ENCODE measurements at regions not wholly inside any gene's neighbourhood (a gene's known extent, or its start where the extent isn't known, plus 50 kb on each side); places are given as distances from the start of the nearest gene placed in this dataset.

DNA sequence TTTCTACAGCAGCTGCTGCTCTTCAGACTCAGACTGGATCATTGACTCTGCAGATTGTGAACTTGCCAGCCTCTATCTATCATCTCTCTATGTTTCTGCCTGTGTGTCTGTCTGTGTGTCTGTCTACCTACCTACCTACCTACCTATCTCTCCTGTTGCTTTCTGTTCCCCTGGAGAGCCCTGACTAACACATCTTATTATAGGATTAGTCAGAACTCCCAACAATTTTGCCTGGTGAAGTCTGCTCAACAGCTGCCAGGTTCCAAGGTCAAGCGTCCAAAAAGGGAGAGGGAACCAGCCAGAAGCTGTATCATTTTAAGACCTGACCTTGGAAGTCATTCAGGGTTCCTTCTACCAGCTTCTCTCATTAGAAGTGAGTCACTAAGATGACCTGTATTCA, 579.0 kb upstream of the DPP6 start:
- DNase-seq (ENCODE audit: low read depth), result no peak
- Histone ChIP-seq H3K4me3 (ENCODE audit: low read depth, low read length) (no peak overlapping the region), H3K27me3 (ENCODE audit: control insufficient read depth, insufficient read depth, low read length) (no peaks in the 10 kb centered on the region), H3K36me3 (ENCODE audit: control insufficient read depth, insufficient read depth, low read length) (no peaks in the 10 kb centered on the region)
- CTCF ChIA-PET, result no interaction called here
- POLR2A ChIA-PET, result no interaction called here
- TF ChIP-seq, protein P1, sequence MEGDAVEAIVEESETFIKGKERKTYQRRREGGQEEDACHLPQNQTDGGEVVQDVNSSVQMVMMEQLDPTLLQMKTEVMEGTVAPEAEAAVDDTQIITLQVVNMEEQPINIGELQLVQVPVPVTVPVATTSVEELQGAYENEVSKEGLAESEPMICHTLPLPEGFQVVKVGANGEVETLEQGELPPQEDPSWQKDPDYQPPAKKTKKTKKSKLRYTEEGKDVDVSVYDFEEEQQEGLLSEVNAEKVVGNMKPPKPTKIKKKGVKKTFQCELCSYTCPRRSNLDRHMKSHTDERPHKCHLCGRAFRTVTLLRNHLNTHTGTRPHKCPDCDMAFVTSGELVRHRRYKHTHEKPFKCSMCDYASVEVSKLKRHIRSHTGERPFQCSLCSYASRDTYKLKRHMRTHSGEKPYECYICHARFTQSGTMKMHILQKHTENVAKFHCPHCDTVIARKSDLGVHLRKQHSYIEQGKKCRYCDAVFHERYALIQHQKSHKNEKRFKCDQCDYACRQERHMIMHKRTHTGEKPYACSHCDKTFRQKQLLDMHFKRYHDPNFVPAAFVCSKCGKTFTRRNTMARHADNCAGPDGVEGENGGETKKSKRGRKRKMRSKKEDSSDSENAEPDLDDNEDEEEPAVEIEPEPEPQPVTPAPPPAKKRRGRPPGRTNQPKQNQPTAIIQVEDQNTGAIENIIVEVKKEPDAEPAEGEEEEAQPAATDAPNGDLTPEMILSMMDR (IDR thresholded peaks at IDR 0.05; ENCODE audit: insufficient read depth, low read depth, low read length), result no peak

DNA sequence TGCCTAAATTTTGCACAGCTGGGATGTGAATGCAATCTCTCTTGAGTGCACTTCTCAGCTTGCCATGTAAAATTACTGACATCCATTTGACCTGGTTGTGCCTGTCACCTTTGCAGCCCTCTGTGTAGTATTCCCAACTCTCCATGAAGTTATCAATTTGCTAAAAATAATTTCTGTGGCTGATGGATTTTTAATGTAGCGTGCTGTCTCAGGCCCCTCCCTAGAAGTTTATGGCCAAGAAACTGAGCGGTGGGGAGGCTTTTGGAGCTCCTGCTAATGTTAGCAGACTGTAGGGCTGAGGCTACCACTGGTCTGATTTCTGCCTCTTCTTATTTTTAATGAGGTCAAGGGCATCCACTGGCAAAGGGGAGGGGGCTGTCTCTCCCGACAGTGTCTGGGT, 577.0 kb upstream of the DPP6 start:
- ChIA-PET CTCF (interaction anchor here (1.5 kb wide), 1 partner anchor 12 kb away, joined by 3 read pairs; no protein-coding TSS in a partner anchor), POLR2A (no interaction called here)
- H3K4me3 ChIP-seq (ENCODE audit: low read depth, low read length), result no peak overlapping the region
- H3K27me3 ChIP-seq (ENCODE audit: control insufficient read depth, insufficient read depth, low read length), result no peaks in the 10 kb centered on the region
- no peaks in the 10 kb centered on the region for H3K36me3 ChIP-seq (ENCODE audit: control insufficient read depth, insufficient read depth, low read length)
- DNase-seq (ENCODE audit: low read depth), result no peak
- TF ChIP-seq, protein P1 (IDR thresholded peaks at IDR 0.05; ENCODE audit: insufficient read depth, low read depth, low read length), result no peak

DNA sequence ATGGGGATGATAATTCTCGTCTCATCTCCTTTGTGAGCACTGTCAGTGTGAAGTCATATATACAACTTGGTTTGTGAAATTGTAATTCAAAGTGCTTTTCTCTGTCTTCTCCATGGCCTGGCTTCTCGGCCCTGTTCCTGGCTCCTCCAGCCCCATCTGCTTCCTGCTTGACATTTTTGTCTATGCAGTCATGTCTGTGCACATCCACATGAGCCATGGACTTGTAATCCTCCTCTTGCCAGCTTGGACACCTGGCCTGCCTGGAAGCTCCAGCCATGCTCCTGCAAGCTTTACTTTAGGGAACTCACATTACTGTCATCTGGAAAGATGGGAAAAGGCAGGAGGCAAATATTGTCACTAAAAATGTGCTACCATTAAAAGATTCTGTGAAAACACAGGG, 576.0 kb upstream of the DPP6 start:
- DNase-seq (ENCODE audit: low read depth), result no peak
- CTCF ChIA-PET, result no interaction called here
- Histone ChIP-seq H3K36me3 (ENCODE audit: control insufficient read depth, insufficient read depth, low read length) (no peaks in the 10 kb centered on the region), H3K4me3 (ENCODE audit: low read depth, low read length) (no peak overlapping the region), H3K27me3 (ENCODE audit: control insufficient read depth, insufficient read depth, low read length) (no peaks in the 10 kb centered on the region)
- TF ChIP-seq, protein P1 (IDR thresholded peaks at IDR 0.05; ENCODE audit: insufficient read depth, low read depth, low read length), result no peak
- POLR2A ChIA-PET, result no interaction called here

DNA sequence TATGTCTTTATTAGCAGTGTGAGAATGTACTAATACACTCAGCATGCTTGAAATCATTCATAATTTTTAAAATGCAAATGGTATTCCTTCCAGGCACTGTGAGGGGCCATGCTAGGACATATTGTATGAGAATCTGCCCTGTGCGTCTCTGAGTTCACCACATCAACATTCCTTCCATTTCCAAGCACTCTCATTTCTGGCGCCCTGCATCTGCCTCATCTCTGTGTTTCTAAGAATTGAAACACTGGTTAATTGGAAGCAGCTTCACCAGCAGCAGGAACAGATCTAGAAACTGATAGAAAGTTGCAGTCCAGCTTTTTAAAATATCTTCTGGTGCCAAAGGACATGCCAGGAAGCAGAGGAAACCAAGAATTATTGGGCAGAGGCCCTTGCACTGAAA, 555.9 kb upstream of the DPP6 start:
- Histone ChIP-seq H3K27me3 (ENCODE audit: control insufficient read depth, insufficient read depth, low read length) (no peaks in the 10 kb centered on the region), H3K4me3 (ENCODE audit: low read depth, low read length) (no peak overlapping the region), H3K36me3 (ENCODE audit: control insufficient read depth, insufficient read depth, low read length) (no peaks in the 10 kb centered on the region)
- ChIA-PET POLR2A (no interaction called here), CTCF (no interaction called here)
- TF ChIP-seq, protein P1 (IDR thresholded peaks at IDR 0.05; ENCODE audit: insufficient read depth, low read depth, low read length), result no peak
- DNase-seq (ENCODE audit: low read depth), result no peak

DNA sequence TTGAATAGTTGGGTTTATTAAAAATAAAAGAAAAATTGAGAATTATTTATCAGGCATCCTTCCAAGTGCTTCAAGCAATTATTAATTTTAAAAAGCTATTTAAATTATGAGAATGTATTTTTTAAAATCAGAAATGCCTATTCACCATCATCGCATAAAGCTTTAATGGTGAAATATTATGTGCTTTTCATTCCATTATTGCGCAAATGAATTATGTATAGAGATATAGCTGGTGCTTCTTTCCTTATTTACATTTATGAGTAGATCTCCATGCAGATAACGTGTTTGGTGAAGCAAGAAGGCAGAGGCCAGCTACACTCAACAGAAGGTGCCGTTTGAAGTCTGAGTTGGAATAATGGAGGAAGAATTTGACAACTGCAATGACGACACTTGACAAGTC, 549.1 kb upstream of the DPP6 start:
- no peak overlapping the region for H3K4me3 ChIP-seq (ENCODE audit: low read depth, low read length)
- no peaks in the 10 kb centered on the region for H3K27me3 ChIP-seq (ENCODE audit: control insufficient read depth, insufficient read depth, low read length)
- no peak for DNase-seq (ENCODE audit: low read depth)
- POLR2A ChIA-PET, result no interaction called here
- TF ChIP-seq, protein P1 (IDR thresholded peaks at IDR 0.05; ENCODE audit: insufficient read depth, low read depth, low read length), result no peak
- H3K36me3 ChIP-seq (ENCODE audit: control insufficient read depth, insufficient read depth, low read length), result no peaks in the 10 kb centered on the region
- CTCF ChIA-PET, result interaction anchor here (0.7 kb wide), 1 partner anchor 1997 kb away, joined by 3 read pairs; no protein-coding TSS in a partner anchor

All from BJ (cell line).